ENCODE measurements at regions not wholly inside any gene's neighbourhood (a gene's known extent, or its start where the extent isn't known, plus 50 kb on each side); places are given as distances from the start of the nearest gene placed in this dataset.

DNA sequence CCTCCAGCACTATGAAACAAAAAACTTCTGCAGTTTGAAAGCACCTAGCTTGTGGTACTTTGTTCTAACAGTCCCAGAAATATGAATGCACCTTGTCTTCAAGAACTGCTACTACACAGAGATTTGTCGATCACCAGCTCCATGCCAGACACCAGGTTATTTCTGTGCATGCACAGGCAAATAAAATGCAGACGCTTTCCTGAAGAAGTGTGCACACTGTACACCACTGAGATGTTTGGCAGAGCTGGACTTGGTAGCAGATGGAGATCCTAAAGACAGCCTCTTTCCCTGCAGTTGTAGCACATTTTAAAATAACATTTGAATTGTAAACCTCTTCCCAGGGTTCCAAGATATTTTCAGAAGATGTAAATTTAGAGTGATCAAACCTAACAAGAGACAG, 730.0 kb downstream of the MTRR start:
- intact Hi-C loops (cut with DNase I; ENCODE audit: low total_unique reads) = no loop called here
- no peak for TF ChIP-seq POLR2AphosphoS5 (IDR thresholded peaks at IDR 0.05)
- TF ChIP-seq, protein P1, sequence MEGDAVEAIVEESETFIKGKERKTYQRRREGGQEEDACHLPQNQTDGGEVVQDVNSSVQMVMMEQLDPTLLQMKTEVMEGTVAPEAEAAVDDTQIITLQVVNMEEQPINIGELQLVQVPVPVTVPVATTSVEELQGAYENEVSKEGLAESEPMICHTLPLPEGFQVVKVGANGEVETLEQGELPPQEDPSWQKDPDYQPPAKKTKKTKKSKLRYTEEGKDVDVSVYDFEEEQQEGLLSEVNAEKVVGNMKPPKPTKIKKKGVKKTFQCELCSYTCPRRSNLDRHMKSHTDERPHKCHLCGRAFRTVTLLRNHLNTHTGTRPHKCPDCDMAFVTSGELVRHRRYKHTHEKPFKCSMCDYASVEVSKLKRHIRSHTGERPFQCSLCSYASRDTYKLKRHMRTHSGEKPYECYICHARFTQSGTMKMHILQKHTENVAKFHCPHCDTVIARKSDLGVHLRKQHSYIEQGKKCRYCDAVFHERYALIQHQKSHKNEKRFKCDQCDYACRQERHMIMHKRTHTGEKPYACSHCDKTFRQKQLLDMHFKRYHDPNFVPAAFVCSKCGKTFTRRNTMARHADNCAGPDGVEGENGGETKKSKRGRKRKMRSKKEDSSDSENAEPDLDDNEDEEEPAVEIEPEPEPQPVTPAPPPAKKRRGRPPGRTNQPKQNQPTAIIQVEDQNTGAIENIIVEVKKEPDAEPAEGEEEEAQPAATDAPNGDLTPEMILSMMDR (IDR thresholded peaks at IDR 0.05 in 8 of 11, conservative IDR thresholded peaks at IDR 0.05 in 3 of 11) = no peak
- no peak for TF ChIP-seq POLR2A (IDR thresholded peaks at IDR 0.05)
- no peaks in the 10 kb centered on the region for H3K4me1 ChIP-seq
- no peak overlapping the region for H3K4me3 ChIP-seq
- no peak for DNase-seq
- no peaks in the 10 kb centered on the region for H3K36me3 ChIP-seq
- 85 to 91% (median 89%) methylated on average over 2 of the region's 2 CpGs for WGBS, 5 donors
- no peak overlapping the region for H3K27ac ChIP-seq
- H3K9me3 ChIP-seq = peaks cover 0 to 7% (median 0%) of the 10 kb centered on the region in 8 donors
- no peaks in the 10 kb centered on the region for H3K27me3 ChIP-seq (replicated peaks in 1 of 7)

- Histone ChIP-seq H3K9me3 (peaks cover 0 to 2% (median 0%) of the 10 kb centered on the region in 8 donors), H3K27me3 (replicated peaks in 1 of 7) (no peaks in the 10 kb centered on the region), H3K4me1 (no peaks in the 10 kb centered on the region), H3K36me3 (no peaks in the 10 kb centered on the region), H3K27ac (no peak overlapping the region), H3K4me3 (no peak overlapping the region)
- no peak for TF ChIP-seq POLR2AphosphoS5 (IDR thresholded peaks at IDR 0.05)
- TF ChIP-seq POLR2A (IDR thresholded peaks at IDR 0.05) = no peak
- TF ChIP-seq, protein P1 (IDR thresholded peaks at IDR 0.05 in 8 of 11, conservative IDR thresholded peaks at IDR 0.05 in 3 of 11) = no peak
- intact Hi-C loops (cut with DNase I; ENCODE audit: low total_unique reads) = no loop called here
- no peak for DNase-seq
These were observed 731.9 kb downstream of the MTRR start for GRCh38 chr5:8600843-8601242.

DNA sequence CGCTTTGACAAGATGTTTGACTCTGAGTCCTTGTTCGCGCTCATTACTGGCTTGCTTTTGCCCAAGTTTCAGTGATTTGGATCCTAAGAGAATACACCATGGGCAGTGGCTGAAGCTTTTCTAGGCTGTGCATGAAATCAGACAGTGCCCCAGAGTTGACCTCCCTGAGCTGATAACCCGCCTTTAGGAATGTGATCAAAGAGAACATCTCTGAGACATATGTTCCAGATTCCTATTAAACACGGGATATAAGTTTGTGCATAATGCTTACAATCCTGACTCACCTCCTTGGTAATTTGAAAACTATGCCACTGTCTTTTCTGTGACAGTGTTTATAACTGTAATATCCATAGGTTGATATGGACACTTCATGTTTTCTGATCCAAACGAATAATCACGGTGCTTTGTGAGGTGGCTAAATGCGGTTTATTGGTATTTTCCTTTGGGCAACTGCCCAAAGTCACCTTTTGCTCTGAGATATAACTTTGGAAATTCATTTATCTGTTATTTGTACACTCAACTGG, 732.9 kb downstream of the MTRR start:
- WGBS, 5 donors = 88 to 89% (median 89%) methylated on average over 8 of the region's 8 CpGs
- TF ChIP-seq POLR2A (IDR thresholded peaks at IDR 0.05) (no peak), POLR2AphosphoS5 (IDR thresholded peaks at IDR 0.05) (no peak)
- TF ChIP-seq, protein P1 (IDR thresholded peaks at IDR 0.05 in 8 of 11, conservative IDR thresholded peaks at IDR 0.05 in 3 of 11) = no peak
- Histone ChIP-seq H3K27me3 (replicated peaks in 1 of 7) (no peaks in the 10 kb centered on the region), H3K4me1 (no peaks in the 10 kb centered on the region), H3K9me3 (no peaks in the 10 kb centered on the region), H3K36me3 (no peaks in the 10 kb centered on the region), H3K27ac (no peak overlapping the region), H3K4me3 (no peak overlapping the region)
- intact Hi-C loops (cut with DNase I; ENCODE audit: low total_unique reads) = no loop called here
- DNase-seq = no peak

DNA sequence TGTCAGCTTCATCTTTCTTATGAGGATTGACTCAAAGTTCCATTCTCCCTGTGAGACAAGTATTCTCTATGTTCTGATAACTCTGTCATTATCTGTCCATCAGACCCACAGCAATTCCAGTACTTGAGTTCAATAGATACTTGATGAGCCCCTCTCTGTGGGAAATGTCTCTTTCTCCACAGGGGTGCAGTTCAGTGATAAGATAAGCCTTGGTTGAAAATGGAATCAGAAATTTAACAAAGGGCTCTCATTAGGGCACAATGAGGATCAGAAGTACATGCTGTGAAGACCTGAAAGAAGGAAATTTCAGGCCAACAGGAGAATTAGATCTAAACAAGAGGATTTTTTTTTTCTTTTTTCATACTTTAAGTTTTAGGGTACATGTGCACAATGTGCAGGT, 737.3 kb downstream of the MTRR start:
- Histone ChIP-seq H3K27ac (no peak overlapping the region), H3K9me3 (no peaks in the 10 kb centered on the region), H3K4me1 (no peaks in the 10 kb centered on the region), H3K36me3 (no peaks in the 10 kb centered on the region), H3K4me3 (no peak overlapping the region), H3K27me3 (replicated peaks in 1 of 7) (no peaks in the 10 kb centered on the region)
- no peak for DNase-seq
- intact Hi-C loops (cut with DNase I; ENCODE audit: low total_unique reads) = no loop called here
- TF ChIP-seq POLR2AphosphoS5 (IDR thresholded peaks at IDR 0.05) (no peak), POLR2A (IDR thresholded peaks at IDR 0.05) (no peak)
- TF ChIP-seq, protein P1 (IDR thresholded peaks at IDR 0.05 in 8 of 11, conservative IDR thresholded peaks at IDR 0.05 in 3 of 11) = no peak
